H9 (cell line): ENCODE measurements at regions not wholly inside any gene's neighbourhood (a gene's known extent, or its start where the extent isn't known, plus 50 kb on each side); places are given as distances from the start of the nearest gene placed in this dataset.

Experiments used
- DNase-seq: peaks from one replicate; pipeline ENCODE4 v3.0.0-alpha.2; 2017
- H2AFZ ChIP-seq: one replicate; pipeline ENCODE4 v1.6.1; 2013; ENCODE audit warnings: mild to moderate bottlenecking, low read length, control low read depth, moderate library complexity
- H2AK5ac ChIP-seq: 2 replicates; pipeline ENCODE4 v1.6.1; 2013; ENCODE audit warnings: low read length, control low read depth, mixed read lengths; ENCODE audit not compliant: insufficient read length
- H2BK120ac ChIP-seq: one replicate; pipeline ENCODE4 v1.6.1; 2013; ENCODE audit warnings: low read depth, mild to moderate bottlenecking, low read length, control low read depth, inconsistent platforms; ENCODE audit not compliant: poor library complexity, severe bottlenecking
- H2BK12ac ChIP-seq: 2 replicates; pipeline ENCODE4 v1.6.1; 2013; ENCODE audit warnings: low read length, control low read depth, mixed read lengths, low read depth; ENCODE audit not compliant: insufficient read length
- H2BK15ac ChIP-seq: 2 replicates; pipeline ENCODE4 v1.6.1; 2013; ENCODE audit warnings: low read depth, low read length, control low read depth
- H2BK20ac ChIP-seq: one replicate; pipeline ENCODE4 v1.6.1; 2013; ENCODE audit warnings: low read depth, mild to moderate bottlenecking, low read length, control low read depth, inconsistent platforms; ENCODE audit not compliant: poor library complexity, severe bottlenecking
- H2BK5ac ChIP-seq: 2 replicates; pipeline ENCODE4 v1.6.1; 2013; ENCODE audit warnings: low read length, control low read depth, mixed read lengths; ENCODE audit not compliant: insufficient read length
- H3K14ac ChIP-seq: 2 replicates; pipeline ENCODE4 v1.6.1; 2013; ENCODE audit warnings: low read length, control low read depth; ENCODE audit not compliant: insufficient read depth
- H3K18ac ChIP-seq: 2 replicates; pipeline ENCODE4 v1.6.1; 2013; ENCODE audit warnings: low read depth, mild to moderate bottlenecking, mixed read lengths, low read length, control low read depth; ENCODE audit not compliant: insufficient read length
- H3K23ac ChIP-seq: 2 replicates; pipeline ENCODE4 v1.6.1; 2013; ENCODE audit warnings: low read length, control low read depth, mixed read lengths, low read depth; ENCODE audit not compliant: insufficient read length
- H3K23me2 ChIP-seq: 2 replicates; pipeline ENCODE4 v1.6.1; 2013; ENCODE audit warnings: low read depth, mild to moderate bottlenecking, mixed read lengths, low read length, control low read depth; ENCODE audit not compliant: insufficient read length, poor library complexity, severe bottlenecking
- H3K27ac ChIP-seq: 2 replicates; pipeline ENCODE4 v1.5.1; 2013; ENCODE audit warnings: low read length, control low read depth, mixed read lengths, low read depth; ENCODE audit not compliant: insufficient read length
- H3K27me3 ChIP-seq: 2 replicates; pipeline ENCODE4 v1.6.1; 2013; ENCODE audit warnings: low read length, control low read depth, inconsistent platforms; ENCODE audit not compliant: insufficient read depth
- H3K4ac ChIP-seq: 2 replicates; pipeline ENCODE4 v1.6.1; 2013; ENCODE audit warnings: low read depth, mild to moderate bottlenecking, control low read depth, inconsistent platforms, low read length, moderate library complexity
- H3K4me1 ChIP-seq: 2 replicates; pipeline ENCODE4 v1.6.1; 2013; ENCODE audit warnings: low read length, control low read depth, inconsistent platforms; ENCODE audit not compliant: insufficient read depth
- H3K4me2 ChIP-seq: 2 replicates; pipeline ENCODE4 v1.6.1; 2013; ENCODE audit warnings: low read length, control low read depth, mixed read lengths; ENCODE audit not compliant: insufficient read length, insufficient read depth
- H3K56ac ChIP-seq: 2 replicates; pipeline ENCODE4 v1.6.1; 2013; ENCODE audit warnings: low read depth, mild to moderate bottlenecking, mixed read lengths, low read length, control low read depth; ENCODE audit not compliant: insufficient read length
- H3K79me1 ChIP-seq: 2 replicates; pipeline ENCODE4 v1.6.1; 2013; ENCODE audit warnings: low read depth, mild to moderate bottlenecking, moderate library complexity, low read length, control low read depth, inconsistent platforms; ENCODE audit not compliant: insufficient read depth, poor library complexity, severe bottlenecking
- H3K79me2 ChIP-seq: 2 replicates; pipeline ENCODE4 v1.6.1; 2013; ENCODE audit warnings: low read length, control low read depth, inconsistent platforms; ENCODE audit not compliant: insufficient read depth
- H3K9ac ChIP-seq: 2 replicates; pipeline ENCODE4 v1.6.1; 2013; ENCODE audit warnings: low read length, control low read depth, mixed read lengths; ENCODE audit not compliant: insufficient read length; ENCODE audit errors: extremely low read depth
- H3K9me3 ChIP-seq: one replicate; pipeline ENCODE4 v1.6.1; 2013; ENCODE audit warnings: low read depth, low read length, inconsistent platforms; ENCODE audit not compliant: control insufficient read depth
- H3T11ph ChIP-seq: one replicate; pipeline ENCODE4 v1.6.1; 2013; ENCODE audit warnings: mild to moderate bottlenecking, low read length, control low read depth, inconsistent platforms
- H4K20me1 ChIP-seq: one replicate; pipeline ENCODE4 v1.6.1; 2013; ENCODE audit not compliant: control insufficient read depth, insufficient read length, insufficient read depth
- H4K5ac ChIP-seq: 2 replicates; pipeline ENCODE4 v1.6.1; 2013; ENCODE audit warnings: low read depth, mild to moderate bottlenecking, mixed read lengths, low read length, control low read depth; ENCODE audit not compliant: insufficient read length
- H4K8ac ChIP-seq: replicated peaks from 2 replicates; pipeline ENCODE4 v1.6.1; 2013; ENCODE audit warnings: low read length, control low read depth, mixed read lengths, low read depth; ENCODE audit not compliant: insufficient read length
- H4K91ac ChIP-seq: 2 replicates; pipeline ENCODE4 v1.6.1; 2013; ENCODE audit warnings: low read depth, mild to moderate bottlenecking, moderate library complexity, mixed read lengths, low read length, control low read depth; ENCODE audit not compliant: insufficient read length
- H3K27ac Mint-ChIP-seq, 3 experiments: 2 replicates in 2 of 3; 3 replicates in 1 of 3; pipeline ENCODE4 v1.8.0; 2020 to 2021; ENCODE audit warnings: mixed read lengths in 3 of 3, mild to moderate bottlenecking in 1 of 3, moderate library complexity in 1 of 3
- H3K27me3 Mint-ChIP-seq: 2 replicates; pipeline ENCODE4 v1.8.0; 2021; ENCODE audit warnings: low read depth, mild to moderate bottlenecking, moderate library complexity, mixed read lengths
- H3K36me3 Mint-ChIP-seq, 3 experiments: 2 replicates in 2 of 3; 3 replicates in 1 of 3; pipeline ENCODE4 v1.8.0; 2020 to 2021; ENCODE audit warnings: low read depth in 3 of 3, mixed read lengths in 3 of 3; ENCODE audit not compliant: insufficient read depth in 1 of 3
- H3K4me1 Mint-ChIP-seq, 2 experiments: 2 replicates each; pipeline ENCODE4 v1.8.0; 2020; ENCODE audit warnings: mixed read lengths in 2 of 2
- H3K4me3 Mint-ChIP-seq, 2 experiments: 2 replicates in 1 of 2; 3 replicates in 1 of 2; pipeline ENCODE4 v1.8.0; 2020 to 2021; ENCODE audit warnings: mild to moderate bottlenecking in 2 of 2, mixed read lengths in 2 of 2, moderate library complexity in 1 of 2
- H3K9me3 Mint-ChIP-seq, 2 experiments: 2 replicates in 1 of 2; 3 replicates in 1 of 2; pipeline ENCODE4 v1.8.0; 2020; ENCODE audit warnings: mild to moderate bottlenecking in 2 of 2, mixed read lengths in 2 of 2, moderate library complexity in 1 of 2
- WGBS: extraction: QIAGEN DNeasy Blood & Tissue Kit; methylation state at CpG from one replicate; pipeline ENCODE4 v1.1.7; 2013; ENCODE audit warnings: missing lambda C conversion rate, low lambda C conversion rate, mixed read lengths; ENCODE audit not compliant: insufficient read length; ENCODE audit errors: extremely low coverage; 5-methylcytosine and 5-hydroxymethylcytosine counted together
- TF ChIP-seq, protein P1 (sequence below): fragments of 200-600 bp; sonication (generic); conservative IDR thresholded peaks from 3 replicates; pipeline ENCODE4 v1.8.0; 2021; ENCODE audit warnings: antibody characterized with exemption, mild to moderate bottlenecking

DNA sequence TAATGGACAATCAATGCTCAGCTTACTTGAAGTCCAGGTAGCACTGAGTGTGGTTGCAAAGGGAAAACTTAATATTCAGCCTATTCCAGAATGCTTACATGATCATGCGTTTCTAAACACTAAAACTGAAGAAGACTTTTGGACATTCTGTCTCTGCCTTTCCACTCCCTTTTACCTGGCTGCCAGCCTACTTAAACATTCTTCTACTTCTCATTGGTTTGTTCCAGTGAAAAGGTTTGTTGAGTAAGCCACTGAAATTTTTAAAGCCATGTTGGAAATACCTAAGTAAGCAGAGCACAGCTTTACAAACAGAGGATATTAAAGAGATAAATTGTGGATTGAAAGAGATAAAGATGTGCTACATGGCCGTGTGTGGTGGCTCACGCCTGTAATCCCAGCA is 1280.8 kb upstream of the AUTS2 start:
- Histone ChIP-seq H2BK120ac (no peak overlapping the region), H3K27me3 (no peaks in the 10 kb centered on the region), H4K91ac (no peak overlapping the region), H2AK5ac (no peak overlapping the region), H3K4me2 (no peak overlapping the region), H4K20me1 (no peaks in the 10 kb centered on the region), H3K14ac (no peak overlapping the region), H3K56ac (no peak overlapping the region), H3T11ph (no peak overlapping the region), H4K8ac (no peak overlapping the region), H3K4ac (no peak overlapping the region), H3K79me2 (no peaks in the 10 kb centered on the region), H3K23me2 (no peaks in the 10 kb centered on the region), H4K5ac (no peak overlapping the region), H3K79me1 (no peaks in the 10 kb centered on the region), H2BK20ac (no peak overlapping the region), H3K27ac (no peak overlapping the region), H2AFZ (no peak overlapping the region), H2BK5ac (no peak overlapping the region), H3K23ac (no peak overlapping the region), H3K18ac (no peak overlapping the region), H3K9me3 (no peaks in the 10 kb centered on the region), H3K9ac (no peak overlapping the region), H2BK15ac (no peak overlapping the region), H3K4me1 (no peaks in the 10 kb centered on the region), H2BK12ac (no peak overlapping the region)
- Mint-ChIP-seq H3K27me3 (peaks cover 1% of the 10 kb centered on the region; the same call in 1 of the 2 replicates), H3K4me3 (no peak overlapping the region), H3K9me3 (peaks cover 3 to 10% of the 10 kb centered on the region in 2 experiments; a peak in 4 of 5 replicates), H3K27ac (no peak overlapping the region), H3K36me3 (peaks cover 3 to 8% (median 6%) of the 10 kb centered on the region in 3 experiments; a peak in 4 of 7 replicates), H3K4me1 (peaks cover 17 to 21% of the 10 kb centered on the region in 2 experiments)
- DNase-seq, result no peak
- WGBS, result no CpG with 5 or more reads among the region's 3 CpGs
- TF ChIP-seq, protein P1, sequence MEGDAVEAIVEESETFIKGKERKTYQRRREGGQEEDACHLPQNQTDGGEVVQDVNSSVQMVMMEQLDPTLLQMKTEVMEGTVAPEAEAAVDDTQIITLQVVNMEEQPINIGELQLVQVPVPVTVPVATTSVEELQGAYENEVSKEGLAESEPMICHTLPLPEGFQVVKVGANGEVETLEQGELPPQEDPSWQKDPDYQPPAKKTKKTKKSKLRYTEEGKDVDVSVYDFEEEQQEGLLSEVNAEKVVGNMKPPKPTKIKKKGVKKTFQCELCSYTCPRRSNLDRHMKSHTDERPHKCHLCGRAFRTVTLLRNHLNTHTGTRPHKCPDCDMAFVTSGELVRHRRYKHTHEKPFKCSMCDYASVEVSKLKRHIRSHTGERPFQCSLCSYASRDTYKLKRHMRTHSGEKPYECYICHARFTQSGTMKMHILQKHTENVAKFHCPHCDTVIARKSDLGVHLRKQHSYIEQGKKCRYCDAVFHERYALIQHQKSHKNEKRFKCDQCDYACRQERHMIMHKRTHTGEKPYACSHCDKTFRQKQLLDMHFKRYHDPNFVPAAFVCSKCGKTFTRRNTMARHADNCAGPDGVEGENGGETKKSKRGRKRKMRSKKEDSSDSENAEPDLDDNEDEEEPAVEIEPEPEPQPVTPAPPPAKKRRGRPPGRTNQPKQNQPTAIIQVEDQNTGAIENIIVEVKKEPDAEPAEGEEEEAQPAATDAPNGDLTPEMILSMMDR, result no peak
